ENCODE measurements at regions not wholly inside any gene's neighbourhood (a gene's known extent, or its start where the extent isn't known, plus 50 kb on each side); places are given as distances from the start of the nearest gene placed in this dataset.

- no peak overlapping the region for H3K4me3 ChIP-seq (ENCODE audit: low read depth, low read length)
- TF ChIP-seq, protein P1, sequence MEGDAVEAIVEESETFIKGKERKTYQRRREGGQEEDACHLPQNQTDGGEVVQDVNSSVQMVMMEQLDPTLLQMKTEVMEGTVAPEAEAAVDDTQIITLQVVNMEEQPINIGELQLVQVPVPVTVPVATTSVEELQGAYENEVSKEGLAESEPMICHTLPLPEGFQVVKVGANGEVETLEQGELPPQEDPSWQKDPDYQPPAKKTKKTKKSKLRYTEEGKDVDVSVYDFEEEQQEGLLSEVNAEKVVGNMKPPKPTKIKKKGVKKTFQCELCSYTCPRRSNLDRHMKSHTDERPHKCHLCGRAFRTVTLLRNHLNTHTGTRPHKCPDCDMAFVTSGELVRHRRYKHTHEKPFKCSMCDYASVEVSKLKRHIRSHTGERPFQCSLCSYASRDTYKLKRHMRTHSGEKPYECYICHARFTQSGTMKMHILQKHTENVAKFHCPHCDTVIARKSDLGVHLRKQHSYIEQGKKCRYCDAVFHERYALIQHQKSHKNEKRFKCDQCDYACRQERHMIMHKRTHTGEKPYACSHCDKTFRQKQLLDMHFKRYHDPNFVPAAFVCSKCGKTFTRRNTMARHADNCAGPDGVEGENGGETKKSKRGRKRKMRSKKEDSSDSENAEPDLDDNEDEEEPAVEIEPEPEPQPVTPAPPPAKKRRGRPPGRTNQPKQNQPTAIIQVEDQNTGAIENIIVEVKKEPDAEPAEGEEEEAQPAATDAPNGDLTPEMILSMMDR (IDR thresholded peaks at IDR 0.05; ENCODE audit: control insufficient read depth, extremely low read depth, insufficient read depth) = no peak
- DNase-seq (ENCODE audit: low read depth) = no peak
These were observed 1669.6 kb downstream of the MAT2B start for GRCh38 chr5:165175041-165175440.

- TF ChIP-seq, protein P1 (IDR thresholded peaks at IDR 0.05; ENCODE audit: control insufficient read depth, extremely low read depth, insufficient read depth) = no peak
- no peak for DNase-seq (ENCODE audit: low read depth)
- no peak overlapping the region for H3K4me3 ChIP-seq (ENCODE audit: low read depth, low read length)
These were observed 1678.8 kb downstream of the MAT2B start for GRCh38 chr5:165184183-165184582.

DNA sequence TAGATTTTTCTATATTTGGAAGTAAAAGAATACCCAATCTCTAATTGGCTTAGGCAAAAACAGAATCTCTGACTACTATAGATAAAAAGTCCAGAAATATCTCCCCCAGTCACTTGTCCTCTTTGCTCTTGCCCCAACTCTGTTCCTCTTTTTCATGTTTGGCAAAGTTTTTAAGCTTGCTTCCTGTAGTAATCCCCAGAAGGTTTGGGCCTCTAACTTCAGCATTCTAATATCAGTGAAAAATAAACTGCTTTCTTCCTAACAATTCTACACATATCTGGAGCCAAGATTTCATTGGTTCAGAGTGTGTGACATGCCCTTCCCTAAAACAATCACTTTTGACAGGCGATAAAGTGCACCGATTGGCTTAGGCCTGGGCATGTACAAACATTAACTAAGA is 1680.3 kb downstream of the MAT2B start:
- no peak overlapping the region for H3K4me3 ChIP-seq (ENCODE audit: low read depth, low read length)
- TF ChIP-seq, protein P1 (IDR thresholded peaks at IDR 0.05; ENCODE audit: control insufficient read depth, extremely low read depth, insufficient read depth) = no peak
- DNase-seq (ENCODE audit: low read depth) = no peak

DNA sequence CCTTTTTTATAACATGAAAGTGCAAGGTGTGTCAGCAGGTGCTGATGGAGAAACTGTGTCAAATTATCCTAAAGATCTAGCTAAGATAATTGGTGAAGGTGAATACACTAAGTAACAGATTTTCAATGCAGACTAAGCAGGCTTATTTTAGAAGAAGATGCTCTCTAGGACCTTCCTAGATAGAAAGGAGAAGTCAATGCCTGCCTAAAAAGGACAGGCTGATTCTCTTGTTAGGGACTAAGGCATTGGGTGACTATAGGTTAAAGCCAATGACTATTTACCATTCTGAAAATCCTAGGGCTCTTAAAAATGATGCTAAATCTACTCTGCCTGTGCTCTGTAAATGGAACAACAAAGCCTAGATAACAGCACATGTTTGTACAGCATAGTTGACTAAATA is 1682.4 kb downstream of the MAT2B start:
- TF ChIP-seq, protein P1 (IDR thresholded peaks at IDR 0.05; ENCODE audit: control insufficient read depth, extremely low read depth, insufficient read depth) = no peak
- H3K4me3 ChIP-seq (ENCODE audit: low read depth, low read length) = no peak overlapping the region
- no peak for DNase-seq (ENCODE audit: low read depth)

GRCh38 chr5:165188556-165189175 is 1683.2 kb downstream of the MAT2B start:
- DNase-seq (ENCODE audit: low read depth) = no peak
- TF ChIP-seq, protein P1 (IDR thresholded peaks at IDR 0.05; ENCODE audit: control insufficient read depth, extremely low read depth, insufficient read depth) = no peak
- no peak overlapping the region for H3K4me3 ChIP-seq (ENCODE audit: low read depth, low read length)

DNA sequence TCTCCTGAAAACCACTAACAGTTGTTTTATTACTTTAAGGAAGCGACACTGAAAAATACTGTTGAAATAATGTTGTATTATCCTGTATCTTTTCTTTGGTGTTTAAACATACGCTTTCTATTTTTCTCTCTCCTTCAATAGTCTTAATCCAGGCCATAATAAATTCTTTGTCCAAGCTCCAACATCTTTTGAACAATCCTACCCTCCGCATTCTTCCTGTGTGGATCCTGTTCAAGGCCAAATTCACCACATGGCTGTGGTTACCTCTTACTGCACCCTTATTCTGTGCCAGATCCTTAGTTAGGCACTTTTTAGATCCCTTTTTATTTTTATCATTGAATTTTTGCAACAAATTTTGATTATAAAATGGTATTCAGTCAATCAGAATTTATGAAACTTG is 1691.5 kb downstream of the MAT2B start:
- DNase-seq (ENCODE audit: low read depth) = no peak
- TF ChIP-seq, protein P1 (IDR thresholded peaks at IDR 0.05; ENCODE audit: control insufficient read depth, extremely low read depth, insufficient read depth) = no peak
- no peak overlapping the region for H3K4me3 ChIP-seq (ENCODE audit: low read depth, low read length)

DNA sequence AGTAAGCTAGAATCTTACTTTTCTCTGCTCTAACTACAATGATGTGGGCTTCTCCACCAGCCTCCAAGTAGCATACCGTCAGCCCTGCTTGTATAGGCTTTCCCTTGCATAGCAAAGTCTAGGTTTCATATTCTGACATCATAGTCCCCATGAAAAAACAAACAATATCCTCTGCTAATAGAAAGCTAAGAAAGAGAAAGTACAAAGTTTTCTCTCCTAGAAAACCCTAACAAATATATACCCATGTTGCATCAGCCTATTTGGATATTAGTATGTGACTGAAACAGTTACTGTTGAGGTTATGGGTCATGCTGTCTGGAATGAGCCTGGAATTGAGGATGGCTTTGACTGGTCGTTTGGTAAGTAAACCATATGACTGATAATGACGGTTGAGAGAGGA is 1696.0 kb downstream of the MAT2B start:
- H3K4me3 ChIP-seq (ENCODE audit: low read depth, low read length) = no peak overlapping the region
- TF ChIP-seq, protein P1 (IDR thresholded peaks at IDR 0.05; ENCODE audit: control insufficient read depth, extremely low read depth, insufficient read depth) = no peak
- peak; percentile 26 for DNase-seq (ENCODE audit: low read depth)

All from LNCaP clone FGC (cell line).